ENCODE measurements at regions not wholly inside any gene's neighbourhood (a gene's known extent, or its start where the extent isn't known, plus 50 kb on each side); places are given as distances from the start of the nearest gene placed in this dataset.

DNA sequence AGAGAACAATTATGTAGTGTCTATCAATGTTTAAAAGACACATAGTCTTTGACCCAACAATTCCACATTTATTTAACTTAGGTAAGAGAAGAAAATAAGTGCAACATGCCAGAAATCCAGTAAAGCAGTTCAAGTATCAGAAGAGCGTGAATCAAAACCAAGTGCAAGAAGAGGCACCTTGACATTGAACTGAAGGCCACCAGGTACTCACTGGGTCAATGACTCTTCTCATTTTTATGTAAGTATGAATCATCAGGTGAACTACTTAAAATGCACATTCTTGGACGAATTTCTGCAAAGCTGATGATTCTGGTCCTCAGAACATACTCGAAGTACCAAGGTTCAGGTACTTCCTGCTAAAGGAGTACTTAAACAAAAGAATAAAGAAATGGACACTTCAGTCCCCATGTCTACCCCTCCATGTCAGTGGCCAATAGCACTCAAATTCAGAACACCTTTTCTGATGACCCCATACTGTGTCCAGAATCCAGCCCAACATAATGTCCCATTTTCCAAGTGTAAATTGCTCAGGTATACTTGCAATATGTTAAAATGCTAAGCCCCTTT lies 481.9 kb downstream of the GJA1 start:
- no peak for DNase-seq
- no peaks in the 10 kb centered on the region for H3K9me3 ChIP-seq (ENCODE audit: control insufficient read depth, low read depth, low read length)
- no peaks in the 10 kb centered on the region for H3K27me3 Mint-ChIP-seq (ENCODE audit: low read depth)
- H3K4me1 ChIP-seq (ENCODE audit: insufficient read depth, low read length): peaks cover 4% of the 10 kb centered on the region; the same call in 1 of the 2 replicates
- no peaks in the 10 kb centered on the region for H3K79me2 ChIP-seq (ENCODE audit: insufficient read depth, low read length)
- H4K5ac ChIP-seq (ENCODE audit: insufficient read length, low read depth, low read length): no peak overlapping the region
- no peak overlapping the region for H3K4ac ChIP-seq (ENCODE audit: low read depth, low read length)
- H3K27ac ChIP-seq (ENCODE audit: insufficient read length, low read depth, low read length): no peak overlapping the region
- no peak overlapping the region for H3K27ac Mint-ChIP-seq
- no peak overlapping the region for H2BK12ac ChIP-seq (ENCODE audit: insufficient read length, low read depth, low read length)
- H2AK5ac ChIP-seq (ENCODE audit: insufficient read length, low read length): no peak overlapping the region
- H3K14ac ChIP-seq (ENCODE audit: insufficient read depth, low read length): no peak overlapping the region
- TF ChIP-seq, protein P1, sequence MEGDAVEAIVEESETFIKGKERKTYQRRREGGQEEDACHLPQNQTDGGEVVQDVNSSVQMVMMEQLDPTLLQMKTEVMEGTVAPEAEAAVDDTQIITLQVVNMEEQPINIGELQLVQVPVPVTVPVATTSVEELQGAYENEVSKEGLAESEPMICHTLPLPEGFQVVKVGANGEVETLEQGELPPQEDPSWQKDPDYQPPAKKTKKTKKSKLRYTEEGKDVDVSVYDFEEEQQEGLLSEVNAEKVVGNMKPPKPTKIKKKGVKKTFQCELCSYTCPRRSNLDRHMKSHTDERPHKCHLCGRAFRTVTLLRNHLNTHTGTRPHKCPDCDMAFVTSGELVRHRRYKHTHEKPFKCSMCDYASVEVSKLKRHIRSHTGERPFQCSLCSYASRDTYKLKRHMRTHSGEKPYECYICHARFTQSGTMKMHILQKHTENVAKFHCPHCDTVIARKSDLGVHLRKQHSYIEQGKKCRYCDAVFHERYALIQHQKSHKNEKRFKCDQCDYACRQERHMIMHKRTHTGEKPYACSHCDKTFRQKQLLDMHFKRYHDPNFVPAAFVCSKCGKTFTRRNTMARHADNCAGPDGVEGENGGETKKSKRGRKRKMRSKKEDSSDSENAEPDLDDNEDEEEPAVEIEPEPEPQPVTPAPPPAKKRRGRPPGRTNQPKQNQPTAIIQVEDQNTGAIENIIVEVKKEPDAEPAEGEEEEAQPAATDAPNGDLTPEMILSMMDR (conservative IDR thresholded peaks at IDR 0.05): no peak
- H3K36me3 Mint-ChIP-seq (ENCODE audit: insufficient read depth in 1 of 3, low read depth in 3 of 3): 0 out of 7 replicates have a peak, but pooled peaks cover 0 to 4% (median 0%) of the 10 kb centered on the region in 3 experiments
- H3K4me1 Mint-ChIP-seq: peaks cover 13 to 22% of the 10 kb centered on the region in 2 experiments
- no peak overlapping the region for H3K23ac ChIP-seq (ENCODE audit: insufficient read length, low read depth, low read length)
- no peak overlapping the region for H4K8ac ChIP-seq (replicated peaks; ENCODE audit: insufficient read length, low read depth, low read length)
- no peak overlapping the region for H3K4me2 ChIP-seq (ENCODE audit: insufficient read depth, insufficient read length, low read length)
- no CpG with 5 or more reads among the region's 3 CpGs for WGBS (ENCODE audit: extremely low coverage, insufficient read length, low lambda C conversion rate)
- no peak overlapping the region for H2BK15ac ChIP-seq (ENCODE audit: low read depth, low read length)
- no peak overlapping the region for H3T11ph ChIP-seq (ENCODE audit: low read length)
- no peaks in the 10 kb centered on the region for H3K79me1 ChIP-seq (ENCODE audit: insufficient read depth, low read depth, low read length, poor library complexity, severe bottlenecking)
- H3K56ac ChIP-seq (ENCODE audit: insufficient read length, low read depth, low read length): no peak overlapping the region
- no peak overlapping the region for H3K18ac ChIP-seq (ENCODE audit: insufficient read length, low read depth, low read length)
- no peak overlapping the region for H3K4me3 Mint-ChIP-seq
- H2AFZ ChIP-seq (ENCODE audit: low read length): no peak overlapping the region
- no peaks in the 10 kb centered on the region for H3K23me2 ChIP-seq (ENCODE audit: insufficient read length, low read depth, low read length, poor library complexity, severe bottlenecking)
- H3K27me3 ChIP-seq (ENCODE audit: insufficient read depth, low read length): no peaks in the 10 kb centered on the region
- H3K9ac ChIP-seq (ENCODE audit: extremely low read depth, insufficient read length, low read length): no peak overlapping the region
- no peak overlapping the region for H2BK5ac ChIP-seq (ENCODE audit: insufficient read length, low read length)
- no peak overlapping the region for H4K91ac ChIP-seq (ENCODE audit: insufficient read length, low read depth, low read length)
- no peaks in the 10 kb centered on the region for H4K20me1 ChIP-seq (ENCODE audit: control insufficient read depth, insufficient read depth, insufficient read length)
- no peak overlapping the region for H2BK20ac ChIP-seq (ENCODE audit: low read depth, low read length, poor library complexity, severe bottlenecking)
- H3K9me3 Mint-ChIP-seq: no peaks in the 10 kb centered on the region
- no peak overlapping the region for H2BK120ac ChIP-seq (ENCODE audit: low read depth, low read length, poor library complexity, severe bottlenecking)

Measured in H9 (cell line).